Activated CD4-positive, alpha-beta T cell treated with anti-CD3 and anti-CD28 coated beads, Interleukin-2, Interleukin-6, amounts not matched to agents 100 ng/mL and 50 ng/mL, durations not matched to agents 16 hours and 8 hours (primary cell): ENCODE measurements at regions not wholly inside any gene's neighbourhood (a gene's known extent, or its start where the extent isn't known, plus 50 kb on each side); places are given as distances from the start of the nearest gene placed in this dataset.
"Not testable (repeated sequence)": the region's sequence is repeated elsewhere in the genome, so short reads cannot be mapped to it uniquely, and the experiment has no call there.

Experiments
- DNase-seq: peaks from one replicate; pipeline ENCODE4 v3.0.0-alpha.2; 2020

- no peak for DNase-seq
These were observed 414.6 kb upstream of the ARPP21 start for GRCh38 chr3:35224565-35225295.

GRCh38 chr3:35241236-35241635, 398.1 kb upstream of the ARPP21 start:
- no peak for DNase-seq

- DNase-seq = no peak
These were observed 384.4 kb upstream of the ARPP21 start for GRCh38 chr3:35254917-35255316.

GRCh38 chr3:35257641-35258040, 381.7 kb upstream of the ARPP21 start:
- no peak for DNase-seq

- DNase-seq = no peak
These were observed 376.9 kb upstream of the ARPP21 start for GRCh38 chr3:35262406-35262805.

- DNase-seq = no peak
These were observed 375.8 kb upstream of the ARPP21 start for GRCh38 chr3:35263477-35263876.

GRCh38 chr3:35266065-35266464, 373.3 kb upstream of the ARPP21 start:
- DNase-seq = not testable (repeated sequence)

GRCh38 chr3:35275768-35276167, 363.6 kb upstream of the ARPP21 start:
- DNase-seq = no peak

GRCh38 chr3:35276568-35276967, 362.8 kb upstream of the ARPP21 start:
- no peak for DNase-seq

- DNase-seq = no peak
These were observed 347.7 kb upstream of the ARPP21 start for GRCh38 chr3:35291471-35292236.

- no peak for DNase-seq
These were observed 346.8 kb upstream of the ARPP21 start for GRCh38 chr3:35292568-35292967.

GRCh38 chr3:35295906-35296305, 343.4 kb upstream of the ARPP21 start:
- no peak for DNase-seq

GRCh38 chr3:35296533-35296932, 342.8 kb upstream of the ARPP21 start:
- peak; percentile 54 for DNase-seq

- not testable (repeated sequence) for DNase-seq
These were observed 342.4 kb upstream of the ARPP21 start for GRCh38 chr3:35296944-35297343.

- DNase-seq = no peak
These were observed 333.9 kb upstream of the ARPP21 start for GRCh38 chr3:35305406-35305805.

- DNase-seq = no peak
These were observed 332.0 kb upstream of the ARPP21 start for GRCh38 chr3:35307296-35307695.

- DNase-seq = not testable (repeated sequence)
These were observed 322.5 kb upstream of the ARPP21 start for GRCh38 chr3:35316841-35317240.

GRCh38 chr3:35320646-35321407, 318.5 kb upstream of the ARPP21 start:
- no peak for DNase-seq

- DNase-seq = no peak
These were observed 317.3 kb upstream of the ARPP21 start for GRCh38 chr3:35322070-35322469.

- DNase-seq = no peak
These were observed 303.6 kb upstream of the ARPP21 start for GRCh38 chr3:35335703-35336102.

- no peak for DNase-seq
These were observed 302.7 kb upstream of the ARPP21 start for GRCh38 chr3:35336601-35337000.

- no peak for DNase-seq
These were observed 301.1 kb upstream of the ARPP21 start for GRCh38 chr3:35338186-35338585.

GRCh38 chr3:35380196-35380595, 259.1 kb upstream of the ARPP21 start:
- no peak for DNase-seq

- no peak for DNase-seq
These were observed 256.1 kb upstream of the ARPP21 start for GRCh38 chr3:35383216-35383615.
